ENCODE measurements at regions not wholly inside any gene's neighbourhood (a gene's known extent, or its start where the extent isn't known, plus 50 kb on each side); places are given as distances from the start of the nearest gene placed in this dataset.

- no peak for TF ChIP-seq CTCF (conservative IDR thresholded peaks at IDR 0.05 in 1 of 2, IDR thresholded peaks at IDR 0.05 in 1 of 2; ENCODE audit: extremely low read depth in 1 of 2, insufficient read depth in 1 of 2, low read depth in 1 of 2, low read length in 2 of 2)
- no peak for TF ChIP-seq EZH2 (IDR thresholded peaks at IDR 0.05; ENCODE audit: borderline replicate concordance, low read length)
Observed at GRCh38 chr6:147933224-147933623, 409.4 kb upstream of the SASH1 start.

All from mammary epithelial cell (primary cell).